HG02610 (cell line): ENCODE measurements at regions not wholly inside any gene's neighbourhood (a gene's known extent, or its start where the extent isn't known, plus 50 kb on each side); places are given as distances from the start of the nearest gene placed in this dataset.

Experiments used
- ATAC-seq: cut with Tn5 transposase; IDR thresholded peaks from one replicate; pipeline ENCODE4 v1.9.1; 2021; ENCODE audit warnings: mild to moderate bottlenecking, moderate library complexity; ENCODE audit not compliant: unreplicated experiment

DNA sequence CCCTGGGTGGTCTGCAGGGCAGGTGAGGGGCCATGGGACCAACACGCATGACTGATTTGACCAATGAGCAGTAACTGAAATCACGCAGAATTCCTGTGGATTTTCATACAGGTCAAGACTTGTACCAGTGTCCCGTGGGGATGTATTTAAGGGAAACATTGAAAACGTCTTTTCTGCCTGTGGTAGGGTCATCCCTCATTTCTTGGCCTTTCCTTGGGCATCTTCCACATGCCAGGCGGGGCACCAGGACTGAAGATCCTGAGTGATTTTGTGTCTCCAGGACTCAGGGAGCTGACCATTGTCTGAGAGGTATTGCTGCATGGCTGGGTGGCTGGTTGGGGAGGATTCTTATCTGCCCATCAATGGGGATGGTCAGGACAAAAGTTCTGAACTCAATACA, 289.0 kb downstream of the GLRX3 start:
- no peak for ATAC-seq

DNA sequence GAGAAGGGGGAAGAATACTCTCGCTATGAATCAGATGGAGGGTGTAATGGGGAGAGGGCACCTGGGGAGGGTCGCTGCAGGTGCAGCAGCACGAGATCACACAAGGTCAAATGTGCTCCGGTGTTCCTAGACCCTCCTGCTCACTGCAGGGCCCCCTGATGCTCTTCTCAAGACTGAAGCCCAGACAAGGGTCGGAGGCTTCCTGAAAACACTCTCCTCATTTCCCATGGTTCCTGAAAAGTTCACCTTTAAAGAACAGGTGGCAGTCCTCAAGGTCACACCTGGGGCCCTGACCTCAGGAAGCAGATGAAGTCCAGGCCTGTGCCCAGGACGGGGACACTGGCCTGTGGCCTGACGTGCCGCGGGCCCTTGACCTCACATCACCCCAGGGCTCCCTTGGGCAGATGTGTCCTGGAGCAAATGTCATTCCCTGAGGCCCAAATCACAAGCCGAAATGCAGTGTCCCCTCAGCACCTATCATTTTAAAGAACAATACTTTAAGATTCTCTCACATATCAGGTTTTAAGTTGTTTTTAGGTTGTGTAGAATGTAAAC, 289.8 kb downstream of the GLRX3 start:
- ATAC-seq, result no peak

DNA sequence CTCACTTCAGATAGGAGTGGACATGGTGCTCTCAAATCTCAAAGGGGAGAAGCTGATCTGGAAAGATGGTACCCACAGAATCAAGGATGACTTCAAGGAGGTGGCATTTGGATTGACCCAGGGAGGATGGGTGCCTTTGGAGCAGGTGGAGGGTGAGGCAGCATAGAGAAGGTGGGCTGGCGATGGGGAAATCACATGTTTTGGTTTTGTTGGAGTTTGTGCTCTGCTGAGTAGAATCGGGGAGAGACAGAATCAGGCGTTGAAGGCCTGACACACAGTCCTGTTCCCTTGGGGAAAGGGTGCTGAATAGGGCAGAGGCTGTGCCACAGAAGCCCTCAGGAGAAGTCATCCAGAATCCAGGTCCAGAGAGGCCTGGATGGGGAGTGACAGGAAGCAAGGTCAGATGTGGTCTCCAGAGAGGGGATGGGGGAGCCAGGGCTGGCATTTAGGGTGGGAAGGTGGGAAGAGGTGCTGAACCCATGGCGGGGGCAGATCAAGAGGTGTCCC, 291.1 kb downstream of the GLRX3 start:
- no peak for ATAC-seq

DNA sequence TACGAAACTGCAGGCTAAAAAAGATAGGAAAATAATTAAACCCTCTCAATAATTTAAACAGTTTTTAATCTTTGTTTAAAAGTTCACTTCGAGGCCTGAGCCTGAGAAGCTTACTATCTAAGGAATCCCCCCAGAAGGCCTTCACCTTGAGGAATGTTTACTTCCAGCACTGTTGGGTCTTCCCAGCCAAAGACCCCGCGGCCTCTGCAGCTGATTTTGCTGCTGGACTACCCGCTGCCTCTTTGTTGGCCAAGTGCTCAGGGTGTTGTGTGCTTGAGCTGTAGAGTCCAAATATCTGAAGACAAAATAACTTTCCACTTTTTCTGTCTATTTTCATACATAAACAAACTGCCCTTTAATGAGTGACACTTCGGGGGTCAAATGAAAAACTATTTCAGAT, 292.7 kb downstream of the GLRX3 start:
- ATAC-seq, result no peak

DNA sequence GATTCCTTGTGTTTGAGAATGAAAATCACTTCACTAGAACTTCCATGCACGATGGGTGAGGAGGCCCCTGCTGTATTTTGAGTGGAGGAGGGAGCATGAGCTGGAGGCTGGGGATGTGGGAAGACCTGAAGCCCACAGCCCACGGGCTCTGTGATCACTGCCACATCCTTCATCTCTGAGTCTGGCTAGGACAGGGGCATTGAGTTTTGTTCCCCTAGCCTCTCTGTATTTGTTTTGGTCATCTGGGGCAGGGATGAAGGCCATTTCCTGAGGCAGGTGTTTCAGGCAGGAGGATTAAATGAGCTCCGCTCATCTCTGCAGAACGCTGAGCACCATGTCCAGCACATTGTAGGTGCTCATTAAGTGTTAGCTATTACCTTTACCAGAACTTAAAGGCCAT, 293.6 kb downstream of the GLRX3 start:
- ATAC-seq, result no peak

DNA sequence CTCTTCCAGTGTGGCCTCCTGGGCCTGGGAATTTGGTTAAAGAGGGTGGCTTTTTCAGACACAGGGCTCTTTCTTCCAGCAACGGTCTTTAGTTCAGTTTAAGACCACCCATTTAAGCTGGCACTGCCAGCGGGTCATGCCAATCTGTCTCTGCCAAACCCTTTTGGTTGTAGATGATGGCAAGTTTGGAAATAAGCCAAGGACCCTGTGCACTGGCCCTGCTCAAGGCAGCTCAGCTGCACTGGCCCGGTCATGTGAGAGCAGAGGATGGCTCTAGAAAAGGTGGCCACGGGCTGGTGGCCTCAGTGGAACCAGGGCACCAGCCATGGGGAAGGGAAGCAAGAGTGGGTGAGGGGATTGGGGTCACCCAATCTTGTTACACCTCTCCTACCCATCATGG, 294.1 kb downstream of the GLRX3 start:
- no peak for ATAC-seq

DNA sequence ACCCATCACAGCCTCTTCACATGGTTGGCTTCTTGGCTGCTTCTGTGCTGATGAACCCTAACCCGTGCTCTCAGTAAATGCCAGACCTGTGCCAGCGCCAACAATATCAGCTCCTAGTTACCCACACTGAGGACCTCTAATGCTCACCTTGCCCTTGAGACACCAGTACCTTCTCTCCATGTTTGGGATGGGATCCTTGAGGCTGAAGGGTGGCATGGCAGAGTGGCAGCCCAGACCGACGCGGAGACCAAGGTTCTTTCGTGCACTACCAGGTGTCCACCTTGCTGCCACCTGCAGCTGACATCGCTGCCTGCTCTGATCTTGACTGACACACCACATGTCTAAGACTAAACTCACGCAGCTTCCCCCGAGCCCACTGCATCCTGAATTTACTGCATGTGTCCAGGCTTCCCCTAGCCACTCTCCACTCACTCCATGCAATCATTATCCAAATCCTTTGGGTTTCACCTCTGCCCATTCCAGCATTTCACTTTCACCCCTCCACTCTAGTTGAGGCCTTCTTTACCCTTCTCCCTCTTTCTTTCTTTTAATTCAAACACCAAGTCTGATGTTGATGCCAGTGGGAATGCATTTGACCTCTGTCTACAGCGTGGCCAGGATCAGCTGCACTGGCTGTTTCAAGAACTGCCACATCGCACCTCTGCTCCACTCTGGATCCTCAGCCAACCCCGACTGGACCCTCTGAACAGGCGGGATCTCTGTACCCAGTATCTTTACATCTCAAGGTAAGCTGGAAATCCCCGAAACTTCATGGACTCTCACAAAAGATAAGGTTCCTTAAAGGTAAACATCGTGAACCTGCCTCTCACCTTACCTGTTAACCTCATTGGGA, 294.9 kb downstream of the GLRX3 start:
- ATAC-seq, result no peak

DNA sequence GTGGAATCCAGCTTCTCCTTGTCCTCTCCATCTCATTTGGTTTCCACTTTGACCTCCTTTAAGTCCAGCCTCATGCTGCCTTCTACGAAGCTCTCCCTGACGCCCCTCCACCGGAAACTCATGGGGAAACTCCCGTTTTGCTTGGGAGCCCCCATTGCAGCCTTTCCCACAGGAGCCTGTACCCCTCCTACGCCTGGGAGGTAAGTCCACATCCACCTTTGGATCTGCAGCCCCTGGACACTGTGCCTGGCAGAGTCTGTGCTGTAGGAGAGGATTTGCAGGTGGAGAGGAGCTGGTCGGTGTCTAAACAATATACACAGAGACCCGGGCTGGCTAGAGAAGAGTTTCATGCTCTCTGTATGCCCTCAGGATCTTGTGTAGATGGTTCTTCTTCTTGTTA, 296.1 kb downstream of the GLRX3 start:
- ATAC-seq, result no peak

DNA sequence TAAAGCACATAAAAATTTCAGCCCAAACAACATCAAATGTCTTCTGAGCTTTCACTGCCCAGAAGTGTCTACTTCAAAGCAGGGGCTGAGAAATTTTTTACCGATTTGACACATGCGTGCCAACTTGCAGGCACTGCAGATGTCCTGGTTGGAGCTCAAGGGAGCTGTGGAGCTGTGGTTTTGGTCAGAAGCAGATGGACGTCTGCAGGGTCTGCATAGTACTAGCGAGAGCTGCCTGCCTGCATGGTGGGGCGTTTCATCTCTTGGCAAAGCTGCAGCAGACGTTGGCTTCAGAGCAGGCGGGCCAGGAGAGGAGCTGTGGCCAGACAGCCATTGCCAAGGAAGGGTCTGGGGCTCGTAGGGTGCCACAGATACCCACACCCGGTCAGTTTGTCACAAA, 296.7 kb downstream of the GLRX3 start:
- ATAC-seq, result no peak

DNA sequence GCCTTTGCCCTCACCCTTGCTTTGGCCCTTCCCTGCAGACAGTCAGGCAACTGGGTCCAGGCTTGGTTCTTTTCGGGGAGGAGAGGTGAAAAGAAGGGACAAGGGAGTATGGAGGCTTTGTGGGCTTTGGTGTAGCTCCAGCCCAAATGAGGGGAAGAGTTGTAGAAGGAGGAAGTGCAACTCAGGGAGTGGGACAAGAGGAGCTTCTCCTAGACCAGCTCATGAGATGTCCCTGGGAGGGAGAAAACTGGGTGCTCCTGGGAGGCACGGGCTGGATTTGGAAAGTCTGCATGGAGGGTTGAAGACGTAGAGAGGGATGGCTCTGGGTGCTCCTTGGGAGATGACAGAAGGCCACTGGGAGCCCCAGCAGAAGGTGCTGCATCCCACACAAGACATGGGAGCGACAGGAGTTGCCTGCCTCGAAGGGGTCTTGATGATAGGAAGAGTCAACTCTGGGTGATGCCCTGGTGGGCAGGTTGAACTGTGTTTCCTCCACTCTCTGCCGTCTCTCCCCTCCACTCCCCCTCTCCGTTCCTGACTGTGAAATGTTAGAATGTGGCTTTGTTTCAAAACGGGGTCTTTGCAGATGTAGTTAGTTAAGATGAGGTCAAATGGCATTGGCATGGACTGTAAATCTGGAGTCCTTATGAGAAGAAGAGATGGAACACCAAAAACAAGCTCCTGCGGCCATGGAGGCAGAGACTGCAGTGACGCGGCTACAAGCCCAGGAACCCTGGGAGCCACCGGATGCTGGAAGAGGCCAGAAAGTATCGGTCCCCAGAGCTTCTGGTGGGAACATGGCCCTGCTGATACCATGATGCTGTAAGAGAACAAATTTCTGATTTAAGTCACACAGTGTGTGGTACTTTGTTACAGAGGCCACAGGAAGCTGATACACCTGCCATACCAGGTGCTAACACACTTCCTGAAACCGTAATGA, 298.5 kb downstream of the GLRX3 start:
- ATAC-seq, result no peak

DNA sequence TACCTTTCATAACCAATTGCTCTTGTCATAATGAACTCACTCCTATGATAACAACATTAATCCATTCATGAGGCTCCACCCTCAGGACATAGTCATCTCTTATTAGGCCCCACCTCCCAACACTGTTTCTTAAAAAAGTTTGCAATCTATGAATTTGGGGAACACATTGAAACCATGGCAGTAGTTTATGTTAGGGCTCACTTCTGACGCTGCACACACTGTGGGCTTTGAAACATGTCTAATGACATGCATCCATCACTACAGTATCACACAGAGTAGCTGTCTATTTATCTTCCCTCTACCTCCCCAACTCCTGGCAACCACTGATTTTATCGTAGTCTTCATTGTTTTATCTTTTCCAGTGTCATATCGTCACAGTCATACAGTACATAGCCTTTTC, 299.8 kb downstream of the GLRX3 start:
- no peak for ATAC-seq

DNA sequence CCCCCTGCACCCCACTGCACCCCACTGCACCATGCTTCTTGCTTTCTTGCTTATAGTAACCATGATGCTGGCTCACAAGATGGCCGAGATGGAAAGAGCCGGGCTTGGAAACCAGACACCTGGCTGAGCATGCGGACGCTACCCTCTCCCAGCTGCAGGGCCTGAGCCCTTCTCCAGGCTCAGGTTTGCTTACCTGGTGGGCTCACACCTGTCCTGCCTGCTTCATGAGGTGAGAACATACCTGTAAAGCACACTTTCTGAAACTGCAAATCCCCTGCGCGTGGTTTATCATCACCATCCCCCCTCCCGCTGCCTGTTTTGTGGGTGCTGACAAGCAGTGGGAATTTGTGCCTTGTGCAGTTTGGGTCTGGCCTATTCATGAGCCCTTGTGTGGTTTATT, 302.7 kb downstream of the GLRX3 start:
- ATAC-seq, result no peak

DNA sequence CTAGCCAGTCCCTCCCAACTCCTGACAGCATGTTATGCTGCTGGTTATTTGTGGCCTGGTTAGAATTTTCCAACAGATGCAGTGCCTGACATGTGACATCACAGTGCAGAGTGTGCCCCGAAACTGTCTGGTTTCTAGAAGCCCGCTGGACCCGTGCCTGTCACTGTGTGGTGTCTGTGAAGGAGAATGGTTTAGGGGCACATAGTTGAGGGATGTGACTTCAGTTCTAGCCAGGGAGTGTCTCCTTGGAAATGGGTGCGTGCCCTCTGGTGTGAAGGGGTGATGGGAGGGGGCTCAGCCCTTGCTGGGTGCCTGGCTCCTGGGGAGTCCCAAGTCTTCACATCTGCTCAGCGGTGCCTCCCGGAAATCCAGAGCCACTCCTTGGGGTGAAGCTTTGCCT, 303.6 kb downstream of the GLRX3 start:
- ATAC-seq, result no peak

DNA sequence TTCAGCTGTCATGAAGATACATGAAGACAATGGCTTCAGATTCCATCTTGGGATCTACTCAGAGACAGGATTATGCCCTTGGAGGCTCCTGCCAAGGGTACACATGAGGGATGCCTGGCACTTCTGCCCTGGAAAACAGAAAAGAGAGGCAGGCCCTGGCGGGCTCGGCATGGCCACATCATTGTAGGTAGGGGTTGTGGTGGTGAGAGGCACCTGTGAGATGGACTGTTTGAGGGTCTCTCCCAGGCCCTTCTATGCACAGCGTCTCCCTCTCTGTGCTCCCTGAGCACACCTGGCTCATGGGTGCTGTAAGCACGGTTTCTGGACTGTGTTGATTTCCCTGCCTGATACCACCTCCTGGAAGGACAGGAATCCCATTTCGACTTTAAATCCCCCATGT, 304.3 kb downstream of the GLRX3 start:
- no peak for ATAC-seq

DNA sequence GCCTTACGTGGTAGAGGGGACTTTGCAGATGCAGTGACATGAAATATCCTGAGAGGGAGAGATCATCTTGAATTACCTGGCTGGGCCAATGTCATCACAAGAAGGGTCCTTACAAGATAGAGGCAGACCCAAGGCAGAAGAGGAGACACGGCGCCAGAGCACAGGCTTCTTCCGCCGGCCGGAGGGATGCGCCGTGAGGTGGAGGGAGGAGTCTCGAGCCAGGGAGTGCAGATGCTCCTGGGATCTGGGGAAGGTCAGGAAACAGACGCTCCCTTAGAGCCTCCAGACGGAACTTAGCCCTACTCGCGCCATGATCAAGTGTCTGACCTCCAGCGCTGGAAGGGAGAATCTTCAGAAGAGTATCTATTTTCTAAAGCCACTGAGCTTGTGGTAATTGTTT, 304.8 kb downstream of the GLRX3 start:
- no peak for ATAC-seq

DNA sequence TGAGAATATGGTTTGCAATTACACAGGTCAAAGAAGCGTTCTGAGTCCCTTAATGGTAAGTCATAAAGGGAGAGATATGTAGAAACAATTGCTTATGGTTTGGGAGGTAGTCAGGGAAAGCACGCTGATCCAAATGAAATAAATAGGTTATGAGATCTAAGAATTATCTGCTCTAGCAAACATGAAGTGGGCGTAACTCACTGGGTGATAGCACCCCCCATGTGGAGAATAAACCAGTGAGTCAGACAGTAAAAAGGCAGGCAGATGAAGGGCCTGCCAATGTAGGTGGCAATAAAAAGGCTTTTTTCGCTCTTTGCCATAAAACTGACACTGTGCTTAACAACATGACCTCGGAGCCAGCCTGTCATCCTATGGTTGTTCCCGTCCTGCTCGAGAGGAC, 306.9 kb downstream of the GLRX3 start:
- ATAC-seq, result no peak

DNA sequence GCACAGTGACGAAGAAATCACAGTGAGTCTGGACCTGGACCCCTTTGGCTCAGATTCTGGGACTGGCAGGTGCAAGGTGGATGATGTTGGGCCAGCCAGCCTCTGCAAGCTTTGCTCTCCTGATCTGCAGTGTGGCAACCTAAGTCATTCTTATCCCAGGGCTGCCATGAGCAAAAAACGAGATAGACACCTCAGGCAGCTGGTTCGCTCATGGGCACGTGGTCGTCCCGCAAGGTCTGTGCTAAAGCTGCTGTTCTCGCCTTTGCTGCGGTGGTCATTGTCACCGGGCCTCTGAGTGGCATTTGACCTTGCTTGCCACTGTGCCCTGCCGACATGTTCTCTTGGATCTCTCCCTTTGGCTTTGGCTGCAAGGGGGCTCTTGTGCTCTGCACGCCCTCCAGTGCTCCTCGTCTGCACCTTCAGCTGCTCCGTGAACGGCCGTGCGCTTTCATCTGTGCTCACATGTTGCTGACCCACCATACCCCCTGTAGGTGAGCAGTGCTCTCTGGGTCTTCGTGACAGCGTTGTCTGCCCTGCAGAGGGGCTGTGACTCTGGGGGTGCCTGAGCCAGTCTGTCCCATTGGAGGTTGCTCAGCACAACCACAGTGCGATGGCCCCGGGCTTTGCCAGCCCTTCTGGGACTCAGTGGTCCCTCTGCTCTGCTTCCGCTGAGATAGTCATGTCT, 317.0 kb downstream of the GLRX3 start:
- no peak for ATAC-seq

DNA sequence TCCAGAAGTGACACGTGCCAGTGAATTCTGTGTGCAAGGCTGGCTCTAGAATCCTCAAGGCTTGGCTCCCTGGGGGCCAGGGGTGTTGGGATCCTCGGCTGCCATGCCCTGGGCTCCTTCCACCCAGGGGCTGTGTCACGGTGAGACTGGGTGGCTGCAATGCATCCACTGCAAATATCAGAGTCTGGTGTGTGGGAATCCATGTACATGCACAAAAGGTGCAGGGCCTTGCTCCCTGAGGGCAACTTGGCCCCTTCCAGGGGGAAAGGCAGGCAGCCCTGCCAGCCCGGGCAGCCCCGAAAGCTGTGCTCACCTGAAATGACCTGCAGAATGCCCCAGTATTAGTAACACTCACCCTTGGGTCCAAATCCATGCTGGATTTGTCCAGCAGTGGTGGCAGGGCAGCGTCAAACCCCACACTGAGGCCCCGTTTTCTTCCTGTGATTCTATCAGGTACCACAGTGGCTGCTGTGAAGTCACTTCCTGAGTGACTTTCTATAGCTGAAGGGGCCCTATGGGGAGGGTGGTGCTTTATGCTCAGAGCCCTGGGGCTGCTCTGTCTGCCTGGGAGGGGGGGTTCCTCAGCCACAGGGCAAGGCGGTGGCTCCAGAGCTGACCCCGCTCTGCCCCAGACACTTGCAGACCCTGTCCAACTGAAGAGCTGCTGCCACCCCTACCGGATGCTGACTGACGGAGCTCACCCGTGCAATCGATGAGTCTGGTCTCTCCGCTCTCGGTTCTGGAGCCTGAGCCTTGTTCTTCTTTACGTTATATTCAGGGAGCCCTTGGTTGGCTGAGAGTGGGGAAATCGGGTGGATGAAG, 317.7 kb downstream of the GLRX3 start:
- no peak for ATAC-seq

DNA sequence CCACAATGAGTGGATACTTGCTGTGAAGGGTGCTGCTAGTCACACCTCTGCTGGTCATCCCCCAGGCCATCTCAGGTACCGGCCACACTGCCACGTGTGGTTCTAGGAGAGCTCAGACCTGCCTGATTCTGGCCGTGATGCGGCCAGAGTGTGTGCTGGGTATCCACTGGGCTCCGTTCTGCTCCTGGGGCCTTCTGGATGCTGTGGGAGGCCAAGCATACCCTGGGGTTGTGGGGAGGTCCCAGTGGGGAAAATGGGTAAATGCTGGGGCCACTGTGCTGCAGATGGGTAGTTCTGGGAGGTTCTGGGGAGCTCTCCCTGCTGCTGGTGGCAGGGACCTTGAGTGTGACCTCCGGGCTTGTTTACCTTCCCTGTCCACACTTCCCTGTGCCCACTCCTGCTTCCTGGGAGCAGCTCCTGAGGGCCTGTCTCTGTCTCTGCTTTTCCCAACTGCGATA, 318.4 kb downstream of the GLRX3 start:
- ATAC-seq, result no peak

DNA sequence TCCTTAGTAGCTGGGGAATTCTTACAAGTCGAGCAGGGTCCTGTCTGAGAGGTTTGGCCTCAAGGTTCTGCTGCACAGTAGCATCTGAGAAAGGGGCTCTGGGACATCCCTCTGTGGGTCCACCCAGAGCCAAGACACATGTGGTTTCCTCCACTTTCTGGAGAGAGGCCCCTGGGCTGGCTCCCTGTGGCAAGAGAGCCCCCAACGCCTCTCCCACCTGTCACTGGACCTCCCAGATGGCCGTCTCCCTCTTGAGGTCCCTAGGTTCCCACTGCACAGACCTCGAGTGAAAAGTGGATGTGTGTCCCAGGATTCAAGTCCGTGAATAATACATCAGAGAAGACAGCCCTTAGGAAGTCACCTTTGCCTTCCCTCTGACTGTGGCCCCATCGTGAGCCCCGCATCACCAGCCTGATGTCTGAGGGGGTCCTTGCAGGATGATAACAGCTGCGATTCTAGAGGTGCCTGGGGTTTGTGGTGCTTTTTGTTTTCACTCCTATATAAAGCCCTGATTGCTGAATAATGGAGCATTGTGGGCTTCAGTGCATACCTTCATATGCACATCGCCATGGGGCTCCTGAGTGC, 319.0 kb downstream of the GLRX3 start:
- ATAC-seq, result no peak
